GM13977 (cell line): ENCODE measurements at regions not wholly inside any gene's neighbourhood (a gene's known extent, or its start where the extent isn't known, plus 50 kb on each side); places are given as distances from the start of the nearest gene placed in this dataset.

Experiments
- DNase-seq: peaks from one replicate; pipeline ENCODE4 v3.0.0; 2012; ENCODE audit warnings: low spot score
- in situ Hi-C: fragments of 300-500 bp; cut with MboI; formaldehyde crosslinking; loops from one replicate; pipeline ENCODE4 v1.12.0; 2022; ENCODE audit warnings: low sequenced_read_pairs, low pct_unique_long_range_greater_than_20kb, mixed read lengths, inconsistent platforms; ENCODE audit not compliant: unreplicated experiment
- TF ChIP-seq, protein P1 (sequence below): IDR thresholded peaks from 2 replicates; pipeline ENCODE4 v1.5.1; 2012; ENCODE audit warnings: mild to moderate bottlenecking, control low read depth; ENCODE audit not compliant: insufficient read depth; ENCODE audit errors: extremely low read depth, missing control alignments

GRCh38 chr4:132230025-132230424 lies 919.1 kb upstream of the PCDH10 start:
- no peak for DNase-seq
- in situ Hi-C loops = no loop called here
- TF ChIP-seq, protein P1, sequence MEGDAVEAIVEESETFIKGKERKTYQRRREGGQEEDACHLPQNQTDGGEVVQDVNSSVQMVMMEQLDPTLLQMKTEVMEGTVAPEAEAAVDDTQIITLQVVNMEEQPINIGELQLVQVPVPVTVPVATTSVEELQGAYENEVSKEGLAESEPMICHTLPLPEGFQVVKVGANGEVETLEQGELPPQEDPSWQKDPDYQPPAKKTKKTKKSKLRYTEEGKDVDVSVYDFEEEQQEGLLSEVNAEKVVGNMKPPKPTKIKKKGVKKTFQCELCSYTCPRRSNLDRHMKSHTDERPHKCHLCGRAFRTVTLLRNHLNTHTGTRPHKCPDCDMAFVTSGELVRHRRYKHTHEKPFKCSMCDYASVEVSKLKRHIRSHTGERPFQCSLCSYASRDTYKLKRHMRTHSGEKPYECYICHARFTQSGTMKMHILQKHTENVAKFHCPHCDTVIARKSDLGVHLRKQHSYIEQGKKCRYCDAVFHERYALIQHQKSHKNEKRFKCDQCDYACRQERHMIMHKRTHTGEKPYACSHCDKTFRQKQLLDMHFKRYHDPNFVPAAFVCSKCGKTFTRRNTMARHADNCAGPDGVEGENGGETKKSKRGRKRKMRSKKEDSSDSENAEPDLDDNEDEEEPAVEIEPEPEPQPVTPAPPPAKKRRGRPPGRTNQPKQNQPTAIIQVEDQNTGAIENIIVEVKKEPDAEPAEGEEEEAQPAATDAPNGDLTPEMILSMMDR = no peak

GRCh38 chr4:132238697-132239096 lies 910.4 kb upstream of the PCDH10 start:
- in situ Hi-C loops = no loop called here
- no peak for DNase-seq
- TF ChIP-seq, protein P1 = no peak

- in situ Hi-C loops = no loop called here
- TF ChIP-seq, protein P1 = no peak
- no peak for DNase-seq
These were observed 909.0 kb upstream of the PCDH10 start for GRCh38 chr4:132240081-132240480.

GRCh38 chr4:132245319-132245718 lies 903.8 kb upstream of the PCDH10 start:
- in situ Hi-C loops = no loop called here
- TF ChIP-seq, protein P1 = no peak
- DNase-seq = no peak

GRCh38 chr4:132264176-132264575 lies 884.9 kb upstream of the PCDH10 start:
- TF ChIP-seq, protein P1 = no peak
- no peak for DNase-seq
- in situ Hi-C loops = no loop called here

- TF ChIP-seq, protein P1 = no peak
- in situ Hi-C loops = no loop called here
- no peak for DNase-seq
These were observed 882.7 kb upstream of the PCDH10 start for GRCh38 chr4:132266374-132266773.

- TF ChIP-seq, protein P1 = no peak
- no peak for DNase-seq
- in situ Hi-C loops = no loop called here
These were observed 881.8 kb upstream of the PCDH10 start for GRCh38 chr4:132267321-132267720.
